ENCODE measurements at regions not wholly inside any gene's neighbourhood (a gene's known extent, or its start where the extent isn't known, plus 50 kb on each side); places are given as distances from the start of the nearest gene placed in this dataset.

DNA sequence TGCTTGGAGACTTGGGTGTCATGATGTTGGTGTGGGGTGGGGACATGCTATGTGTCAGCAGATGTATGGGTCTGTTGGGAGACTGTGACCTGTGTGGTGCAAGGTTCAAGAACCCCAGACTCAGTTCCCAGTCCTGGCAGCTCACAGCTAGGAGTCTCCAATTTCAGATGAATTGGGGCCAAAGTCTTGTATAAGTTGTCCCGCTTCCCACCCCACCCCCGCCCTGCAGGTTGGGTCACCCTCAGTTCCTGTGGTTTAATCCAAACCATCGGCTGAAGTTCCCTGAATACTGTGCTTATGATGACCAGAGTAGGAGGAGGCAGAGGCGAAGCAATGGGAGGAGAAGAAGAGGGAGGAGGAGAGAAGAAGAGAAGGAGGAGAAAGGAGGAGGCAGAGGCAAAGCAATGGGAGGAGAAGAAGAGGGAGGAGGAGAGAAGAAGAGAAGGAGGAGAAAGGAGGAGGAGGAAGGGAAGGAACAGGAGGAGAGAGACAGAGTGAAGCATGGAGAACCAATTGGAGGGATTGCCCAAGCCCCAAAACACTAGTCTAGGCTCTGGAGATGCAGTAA is 112.6 kb downstream of the EFNB1 start:
- Histone ChIP-seq H3K9me2 (replicated peaks; ENCODE audit: insufficient read depth, low read length) (no peaks in the 10 kb centered on the region), H3K9ac (ENCODE audit: low read length) (no peak overlapping the region), H3K4me3 (ENCODE audit: low read length) (no peak overlapping the region), H3K36me3 (replicated peaks; ENCODE audit: insufficient read depth, low read length) (no peaks in the 10 kb centered on the region), H3K9me3 (replicated peaks; ENCODE audit: insufficient read depth, low read length) (no peaks in the 10 kb centered on the region), H3K79me2 (ENCODE audit: low read length) (no peaks in the 10 kb centered on the region), H4K20me1 (ENCODE audit: insufficient read depth, low read length) (no peaks in the 10 kb centered on the region), H2AFZ (ENCODE audit: low read length) (no peak overlapping the region), H3K4me2 (ENCODE audit: low read depth, low read length) (no peak overlapping the region), H3K4me1 (ENCODE audit: low read length) (no peaks in the 10 kb centered on the region), H3K27ac (ENCODE audit: low read length) (no peak overlapping the region), H3K27me3 (replicated peaks; ENCODE audit: insufficient read depth, low read length) (no peaks in the 10 kb centered on the region), H3F3A (ENCODE audit: insufficient read depth, low read length) (no peaks in the 10 kb centered on the region)
- TF ChIP-seq, protein P1, sequence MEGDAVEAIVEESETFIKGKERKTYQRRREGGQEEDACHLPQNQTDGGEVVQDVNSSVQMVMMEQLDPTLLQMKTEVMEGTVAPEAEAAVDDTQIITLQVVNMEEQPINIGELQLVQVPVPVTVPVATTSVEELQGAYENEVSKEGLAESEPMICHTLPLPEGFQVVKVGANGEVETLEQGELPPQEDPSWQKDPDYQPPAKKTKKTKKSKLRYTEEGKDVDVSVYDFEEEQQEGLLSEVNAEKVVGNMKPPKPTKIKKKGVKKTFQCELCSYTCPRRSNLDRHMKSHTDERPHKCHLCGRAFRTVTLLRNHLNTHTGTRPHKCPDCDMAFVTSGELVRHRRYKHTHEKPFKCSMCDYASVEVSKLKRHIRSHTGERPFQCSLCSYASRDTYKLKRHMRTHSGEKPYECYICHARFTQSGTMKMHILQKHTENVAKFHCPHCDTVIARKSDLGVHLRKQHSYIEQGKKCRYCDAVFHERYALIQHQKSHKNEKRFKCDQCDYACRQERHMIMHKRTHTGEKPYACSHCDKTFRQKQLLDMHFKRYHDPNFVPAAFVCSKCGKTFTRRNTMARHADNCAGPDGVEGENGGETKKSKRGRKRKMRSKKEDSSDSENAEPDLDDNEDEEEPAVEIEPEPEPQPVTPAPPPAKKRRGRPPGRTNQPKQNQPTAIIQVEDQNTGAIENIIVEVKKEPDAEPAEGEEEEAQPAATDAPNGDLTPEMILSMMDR (IDR thresholded peaks at IDR 0.05; ENCODE audit: low read length): no peak
- TF ChIP-seq EZH2 (optimal IDR thresholded peaks at IDR 0.05; ENCODE audit: low read depth, low read length) (no peak), EZH2phosphoT487 (IDR thresholded peaks at IDR 0.05; ENCODE audit: low read length) (no peak)
- DNase-seq: no peak

DNA sequence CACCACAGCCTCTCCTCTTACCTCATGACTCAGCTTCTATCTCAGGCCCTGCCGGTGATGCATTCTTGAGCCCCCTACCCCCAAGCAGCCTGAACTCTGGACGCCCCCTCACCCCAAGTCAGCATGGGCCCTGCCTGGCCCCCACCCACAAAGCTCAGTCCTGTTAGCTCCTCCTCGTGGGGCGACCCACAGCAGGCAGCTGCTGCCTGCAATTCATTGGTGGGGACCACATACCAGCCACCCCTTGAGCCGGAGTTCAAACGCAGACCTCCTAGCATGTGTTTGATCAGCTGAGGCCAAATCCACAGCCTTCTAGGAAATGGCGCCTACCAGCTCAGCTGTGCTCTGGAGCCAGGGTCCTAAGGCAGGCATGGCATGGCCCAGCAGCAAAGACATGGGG is 111.8 kb downstream of the EFNB1 start:
- DNase-seq: no peak
- Histone ChIP-seq H3K36me3 (replicated peaks; ENCODE audit: insufficient read depth, low read length) (no peaks in the 10 kb centered on the region), H3K79me2 (ENCODE audit: low read length) (no peaks in the 10 kb centered on the region), H3K4me1 (ENCODE audit: low read length) (no peaks in the 10 kb centered on the region), H3K4me3 (ENCODE audit: low read length) (no peak overlapping the region), H4K20me1 (ENCODE audit: insufficient read depth, low read length) (no peaks in the 10 kb centered on the region), H3K9me2 (replicated peaks; ENCODE audit: insufficient read depth, low read length) (no peaks in the 10 kb centered on the region), H2AFZ (ENCODE audit: low read length) (no peak overlapping the region), H3K4me2 (ENCODE audit: low read depth, low read length) (no peak overlapping the region), H3K27me3 (replicated peaks; ENCODE audit: insufficient read depth, low read length) (no peaks in the 10 kb centered on the region), H3K27ac (ENCODE audit: low read length) (no peak overlapping the region), H3F3A (ENCODE audit: insufficient read depth, low read length) (no peaks in the 10 kb centered on the region), H3K9me3 (replicated peaks; ENCODE audit: insufficient read depth, low read length) (no peaks in the 10 kb centered on the region), H3K9ac (ENCODE audit: low read length) (no peak overlapping the region)
- TF ChIP-seq, protein P1 (IDR thresholded peaks at IDR 0.05; ENCODE audit: low read length): no peak
- TF ChIP-seq EZH2phosphoT487 (IDR thresholded peaks at IDR 0.05; ENCODE audit: low read length) (no peak), EZH2 (optimal IDR thresholded peaks at IDR 0.05; ENCODE audit: low read depth, low read length) (no peak)

DNA sequence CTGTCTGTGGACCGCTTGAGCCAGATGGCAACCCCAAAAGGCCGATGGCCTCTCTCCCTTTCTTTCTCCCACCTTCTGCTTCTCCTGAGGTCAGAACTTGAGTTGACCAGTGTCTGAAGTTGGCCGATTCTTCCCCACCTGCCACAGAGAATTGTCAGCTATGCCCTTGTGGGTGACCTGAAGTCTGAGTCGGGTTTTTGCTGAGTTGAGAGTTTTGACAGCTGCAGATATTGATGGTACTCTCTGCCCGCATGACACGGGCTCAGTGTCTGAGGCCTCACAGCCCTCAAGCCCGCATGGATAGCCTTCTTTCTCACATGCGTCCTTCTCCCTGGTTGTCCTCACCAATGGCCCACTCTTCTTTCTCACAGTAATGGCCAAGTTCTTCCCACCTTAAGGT is 111.0 kb downstream of the EFNB1 start:
- Histone ChIP-seq H3K36me3 (replicated peaks; ENCODE audit: insufficient read depth, low read length) (no peaks in the 10 kb centered on the region), H3K9ac (ENCODE audit: low read length) (no peak overlapping the region), H3K79me2 (ENCODE audit: low read length) (no peaks in the 10 kb centered on the region), H3K4me1 (ENCODE audit: low read length) (no peaks in the 10 kb centered on the region), H3K4me2 (ENCODE audit: low read depth, low read length) (no peak overlapping the region), H3K27ac (ENCODE audit: low read length) (no peak overlapping the region), H4K20me1 (ENCODE audit: insufficient read depth, low read length) (no peaks in the 10 kb centered on the region), H3K9me3 (replicated peaks; ENCODE audit: insufficient read depth, low read length) (no peaks in the 10 kb centered on the region), H3K9me2 (replicated peaks; ENCODE audit: insufficient read depth, low read length) (no peaks in the 10 kb centered on the region), H3F3A (ENCODE audit: insufficient read depth, low read length) (no peaks in the 10 kb centered on the region), H3K4me3 (ENCODE audit: low read length) (no peak overlapping the region), H2AFZ (ENCODE audit: low read length) (no peak overlapping the region), H3K27me3 (replicated peaks; ENCODE audit: insufficient read depth, low read length) (no peaks in the 10 kb centered on the region)
- TF ChIP-seq EZH2 (optimal IDR thresholded peaks at IDR 0.05; ENCODE audit: low read depth, low read length) (no peak), EZH2phosphoT487 (IDR thresholded peaks at IDR 0.05; ENCODE audit: low read length) (no peak)
- TF ChIP-seq, protein P1 (IDR thresholded peaks at IDR 0.05; ENCODE audit: low read length): no peak
- no peak for DNase-seq

Data from MM.1S (cell line).